HG03175 (cell line): ENCODE measurements at regions not wholly inside any gene's neighbourhood (a gene's known extent, or its start where the extent isn't known, plus 50 kb on each side); places are given as distances from the start of the nearest gene placed in this dataset.

Source experiments
- ATAC-seq: cut with Tn5 transposase; IDR thresholded peaks from one replicate; pipeline ENCODE4 v1.9.1; 2021; ENCODE audit warnings: mild to moderate bottlenecking, moderate library complexity; ENCODE audit not compliant: unreplicated experiment

GRCh38 chrX:118167361-118167760 is 50.8 kb upstream of the KLHL13 start:
- no peak for ATAC-seq

GRCh38 chrX:118171356-118171755 is 54.7 kb upstream of the KLHL13 start:
- ATAC-seq: no peak

- no peak for ATAC-seq
Observed at GRCh38 chrX:118174516-118175098, 58.0 kb upstream of the KLHL13 start.

GRCh38 chrX:118177708-118178107 is 61.1 kb upstream of the KLHL13 start:
- no peak for ATAC-seq

- no peak for ATAC-seq
Observed at GRCh38 chrX:118178450-118178849, 61.8 kb upstream of the KLHL13 start.

GRCh38 chrX:118179161-118179560 is 62.6 kb upstream of the KLHL13 start:
- no peak for ATAC-seq

GRCh38 chrX:118179718-118180117 is 63.1 kb upstream of the KLHL13 start:
- no peak for ATAC-seq

GRCh38 chrX:118181030-118181429 is 64.4 kb upstream of the KLHL13 start:
- no peak for ATAC-seq

- ATAC-seq: no peak
Observed at GRCh38 chrX:118182025-118182424, 65.4 kb upstream of the KLHL13 start.

GRCh38 chrX:118182681-118183080 is 66.1 kb upstream of the KLHL13 start:
- no peak for ATAC-seq

- no peak for ATAC-seq
Observed at GRCh38 chrX:118183606-118184005, 67.0 kb upstream of the KLHL13 start.

GRCh38 chrX:118187100-118187499 is 70.5 kb upstream of the KLHL13 start:
- ATAC-seq: no peak

- ATAC-seq: no peak
Observed at GRCh38 chrX:118189000-118189399, 72.4 kb upstream of the KLHL13 start.

GRCh38 chrX:118189628-118190027 is 73.0 kb upstream of the KLHL13 start:
- ATAC-seq: no peak

GRCh38 chrX:118197730-118198129 is 81.1 kb upstream of the KLHL13 start:
- no peak for ATAC-seq

GRCh38 chrX:118198577-118198976 is 82.0 kb upstream of the KLHL13 start:
- ATAC-seq: no peak

- no peak for ATAC-seq
Observed at GRCh38 chrX:118199997-118200396, 83.4 kb upstream of the KLHL13 start.

- ATAC-seq: no peak
Observed at GRCh38 chrX:118205421-118206395, 89.1 kb upstream of the KLHL13 start.

- no peak for ATAC-seq
Observed at GRCh38 chrX:118207831-118208453, 91.3 kb upstream of the KLHL13 start.

- ATAC-seq: no peak
Observed at GRCh38 chrX:118208481-118208880, 91.9 kb upstream of the KLHL13 start.

GRCh38 chrX:118211891-118212816 is 95.5 kb upstream of the KLHL13 start:
- ATAC-seq: peak; percentile 49
